ENCODE measurements at regions not wholly inside any gene's neighbourhood (a gene's known extent, or its start where the extent isn't known, plus 50 kb on each side); places are given as distances from the start of the nearest gene placed in this dataset.

DNA sequence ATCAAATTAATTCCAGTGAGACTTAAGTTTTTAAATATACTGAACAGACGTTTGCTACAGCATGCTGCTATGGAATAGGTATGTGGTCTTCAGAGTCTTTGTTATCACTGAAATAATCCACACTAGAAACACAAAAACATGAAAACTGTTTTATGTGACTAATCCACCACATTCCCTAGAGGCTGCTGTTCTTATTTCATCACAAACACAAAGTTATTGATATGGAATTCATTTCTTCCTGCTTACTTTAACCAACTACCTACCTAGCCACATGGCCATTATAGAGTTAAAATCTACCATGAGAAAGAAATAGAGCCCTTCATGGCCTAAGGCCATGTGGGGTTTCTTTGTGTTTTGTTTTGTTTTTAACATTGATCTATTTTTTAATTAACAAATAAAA, 232.3 kb upstream of the PTGER4 start:
- TF ChIP-seq POLR2A (IDR thresholded peaks at IDR 0.05) = no peak
- TF ChIP-seq POLR2AphosphoS5 (IDR thresholded peaks at IDR 0.05) = no peak
- TF ChIP-seq, protein P1, sequence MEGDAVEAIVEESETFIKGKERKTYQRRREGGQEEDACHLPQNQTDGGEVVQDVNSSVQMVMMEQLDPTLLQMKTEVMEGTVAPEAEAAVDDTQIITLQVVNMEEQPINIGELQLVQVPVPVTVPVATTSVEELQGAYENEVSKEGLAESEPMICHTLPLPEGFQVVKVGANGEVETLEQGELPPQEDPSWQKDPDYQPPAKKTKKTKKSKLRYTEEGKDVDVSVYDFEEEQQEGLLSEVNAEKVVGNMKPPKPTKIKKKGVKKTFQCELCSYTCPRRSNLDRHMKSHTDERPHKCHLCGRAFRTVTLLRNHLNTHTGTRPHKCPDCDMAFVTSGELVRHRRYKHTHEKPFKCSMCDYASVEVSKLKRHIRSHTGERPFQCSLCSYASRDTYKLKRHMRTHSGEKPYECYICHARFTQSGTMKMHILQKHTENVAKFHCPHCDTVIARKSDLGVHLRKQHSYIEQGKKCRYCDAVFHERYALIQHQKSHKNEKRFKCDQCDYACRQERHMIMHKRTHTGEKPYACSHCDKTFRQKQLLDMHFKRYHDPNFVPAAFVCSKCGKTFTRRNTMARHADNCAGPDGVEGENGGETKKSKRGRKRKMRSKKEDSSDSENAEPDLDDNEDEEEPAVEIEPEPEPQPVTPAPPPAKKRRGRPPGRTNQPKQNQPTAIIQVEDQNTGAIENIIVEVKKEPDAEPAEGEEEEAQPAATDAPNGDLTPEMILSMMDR (IDR thresholded peaks at IDR 0.05) = no peak
- TF ChIP-seq EP300 (IDR thresholded peaks at IDR 0.05) = no peak
